ENCODE measurements at regions not wholly inside any gene's neighbourhood (a gene's known extent, or its start where the extent isn't known, plus 50 kb on each side); places are given as distances from the start of the nearest gene placed in this dataset.

DNA sequence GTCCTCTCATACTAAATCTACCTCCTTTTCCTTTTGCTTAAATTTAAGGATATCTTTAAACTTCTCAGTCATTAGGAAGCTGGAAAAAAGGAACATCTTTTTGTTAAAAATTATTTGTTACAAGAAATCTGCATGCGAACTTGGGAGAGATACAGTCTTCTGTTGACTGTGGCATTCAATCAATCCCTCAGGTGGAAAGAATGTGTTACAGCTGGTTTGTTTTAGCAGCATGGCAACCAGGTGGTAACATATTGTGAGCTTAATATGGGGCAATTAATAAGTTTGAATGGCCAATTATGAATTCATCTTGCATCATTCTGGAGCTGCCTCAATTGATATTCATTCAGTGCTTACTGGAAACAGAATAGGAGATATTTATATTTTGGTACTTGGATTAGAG, 135.0 kb downstream of the GC start:
- TF ChIP-seq CTCF (conservative IDR thresholded peaks at IDR 0.05 in 1 of 2, IDR thresholded peaks at IDR 0.05 in 1 of 2; ENCODE audit: extremely low read depth in 1 of 2, insufficient read depth in 1 of 2, low read depth in 1 of 2, low read length in 2 of 2) (no peak), EZH2 (IDR thresholded peaks at IDR 0.05; ENCODE audit: borderline replicate concordance, low read length) (no peak)

Data from mammary epithelial cell (primary cell).